ENCODE measurements at regions not wholly inside any gene's neighbourhood (a gene's known extent, or its start where the extent isn't known, plus 50 kb on each side); places are given as distances from the start of the nearest gene placed in this dataset.

GRCh38 chr11:79786961-79787360 is 346.1 kb upstream of the TENM4 start:
- TF ChIP-seq CTCF (IDR thresholded peaks at IDR 0.05): no peak
- TF ChIP-seq POLR2A (IDR thresholded peaks at IDR 0.05): no peak
